HepG2 (cell line): ENCODE measurements at regions not wholly inside any gene's neighbourhood (a gene's known extent, or its start where the extent isn't known, plus 50 kb on each side); places are given as distances from the start of the nearest gene placed in this dataset.

Source experiments
- ATAC-seq: fragments of 200-7000 bp; cut with Tn5 transposase; 3 replicates; pipeline ENCODE4 v1.9.1; 2020; ENCODE audit warnings: mild to moderate bottlenecking, moderate library complexity
- BruUV-seq: library from RNA; stranded (reverse); fragments of 400-500 nt; replicated peaks from 2 replicates; lab custom pipeline; 2021; lab: Mats Ljungman, UMichigan
- CTCF ChIA-PET: fragments of 300-600 bp; formaldehyde crosslinking; extraction: SDS; loops from one replicate; lab custom pipeline; 2021; ENCODE audit warnings: low total read pairs, inconsistent platforms, low intra/inter-chr PET ratio; lab: Yijun Ruan, JAX
- POLR2A ChIA-PET: fragments of 350-600 bp; sonication (Branson Sonifier 250); formaldehyde crosslinking; loops from one replicate; lab custom pipeline; 2020; ENCODE audit warnings: antibody characterized with exemption, inconsistent platforms; lab: Yijun Ruan, JAX
- DNase-seq: peaks from one replicate; pipeline ENCODE4 v3.0.0-alpha.2; 2015; ENCODE audit warnings: low spot score
- FAIRE-seq: peaks from 3 replicates; lab custom pipeline; 2011; peaks lifted over from hg19 to GRCh38; lab: Jason Lieb, UNC
- H2AFZ ChIP-seq: one replicate; pipeline ENCODE4 v1.6.1; 2011; ENCODE audit warnings: low read length, inconsistent platforms
- H3K27ac ChIP-seq: fragments of 300-600 bp; 3 replicates; pipeline ENCODE4 v1.8.0; 2011; ENCODE audit warnings: mixed run types, mild to moderate bottlenecking, mixed read lengths, low read length, inconsistent platforms; ENCODE audit not compliant: insufficient read depth; ENCODE audit errors: extremely low read length
- H3K27me3 ChIP-seq, 2 experiments: fragments of 200-600 bp in 1 of 2; 2 replicates in 1 of 2; 3 replicates in 1 of 2; pipeline versions ENCODE4 v1.6.0 to v1.8.0; 2011; ENCODE audit warnings: low read length in 2 of 2, mild to moderate bottlenecking in 2 of 2, moderate library complexity in 2 of 2, inconsistent platforms in 1 of 2; ENCODE audit not compliant: insufficient read depth in 2 of 2, control insufficient read depth in 1 of 2
- H3K36me3 ChIP-seq, 2 experiments: fragments of 200-600 bp in 1 of 2; replicated peaks in 1 of 2; 2 replicates in 1 of 2; 3 replicates in 1 of 2; pipeline versions ENCODE4 v1.5.1 to v1.8.0; 2011; ENCODE audit warnings: low read length in 2 of 2, inconsistent platforms in 1 of 2; ENCODE audit not compliant: insufficient read depth in 2 of 2, control insufficient read depth in 1 of 2
- H3K4me1 ChIP-seq: 2 replicates; pipeline ENCODE4 v1.5.1; 2012; ENCODE audit warnings: low read length, inconsistent platforms; ENCODE audit not compliant: insufficient read depth
- H3K4me2 ChIP-seq: 2 replicates; pipeline ENCODE4 v1.6.0; 2011; ENCODE audit warnings: low read depth, low read length, inconsistent platforms
- H3K4me3 ChIP-seq, 3 experiments: fragments of 200-600 bp in 1 of 3; sonication (generic), shearing (Covaris generic) in 1 of 3; replicated peaks in 1 of 3; 2 replicates each; pipeline ENCODE4 v1.5.1; 2011 to 2016; ENCODE audit warnings: low read length in 3 of 3, inconsistent platforms in 2 of 3, low read depth in 2 of 3, mild to moderate bottlenecking in 2 of 3, control low read depth in 1 of 3, mixed read lengths in 1 of 3; ENCODE audit not compliant: insufficient read depth in 1 of 3
- H3K79me2 ChIP-seq: one replicate; pipeline ENCODE4 v1.6.1; 2011; ENCODE audit warnings: low read length, inconsistent platforms; ENCODE audit not compliant: insufficient read depth
- H3K9ac ChIP-seq: 2 replicates; pipeline ENCODE4 v1.6.0; 2011; ENCODE audit warnings: mild to moderate bottlenecking, low read depth, low read length, inconsistent platforms; ENCODE audit not compliant: insufficient read depth
- H3K9me3 ChIP-seq: 2 replicates; pipeline ENCODE4 v1.5.1; 2012; ENCODE audit warnings: mild to moderate bottlenecking, low read length
- H4K20me1 ChIP-seq: 2 replicates; pipeline ENCODE4 v1.6.0; 2011; ENCODE audit warnings: inconsistent platforms, mild to moderate bottlenecking, low read length, moderate library complexity; ENCODE audit not compliant: insufficient read depth
- ADNP ChIP-seq: sonication (generic); formaldehyde crosslinking; IDR thresholded peaks from 2 replicates; pipeline ENCODE4 v1.4.0; 2020; ENCODE audit warnings: missing genetic modification reagents
- HES4 ChIP-seq: sonication (generic); formaldehyde crosslinking; IDR thresholded peaks from 2 replicates; pipeline ENCODE4 v1.9.0; 2021; ENCODE audit warnings: mild to moderate bottlenecking, missing genetic modification reagents, borderline replicate concordance
- KDM5A ChIP-seq: fragments of 200-600 bp; sonication (generic); IDR thresholded peaks from 2 replicates; pipeline ENCODE4 v1.7.0; 2018; ENCODE audit warnings: antibody characterized with exemption, mild to moderate bottlenecking, low read length, borderline replicate concordance
- KDM6A ChIP-seq: IDR thresholded peaks from 2 replicates; pipeline ENCODE4 v1.6.1; 2016; ENCODE audit warnings: low read depth
- MLLT10 ChIP-seq: sonication (generic); formaldehyde crosslinking; IDR thresholded peaks from 2 replicates; pipeline ENCODE4 v1.4.0; 2020; ENCODE audit warnings: missing genetic modification reagents
- NFE2L2 ChIP-seq: fragments of 150-350 bp; IDR thresholded peaks from 2 replicates; pipeline ENCODE4 v1.6.1; 2014; ENCODE audit warnings: low read length
- NKX3-1 ChIP-seq: sonication (generic); formaldehyde crosslinking; IDR thresholded peaks from 2 replicates; pipeline ENCODE4 v1.5.0; 2020; ENCODE audit warnings: missing genetic modification reagents
- PAWR ChIP-seq: sonication (generic); formaldehyde crosslinking; IDR thresholded peaks from 2 replicates; pipeline ENCODE4 v1.4.0; 2020; ENCODE audit warnings: missing genetic modification reagents, mild to moderate bottlenecking, borderline replicate concordance
- RFX5 ChIP-seq: IDR thresholded peaks from 2 replicates; pipeline ENCODE4 v1.6.1; 2011; ENCODE audit warnings: low read depth, low read length, improper control_type of control experiment
- TAF15 ChIP-seq: fragments of 200-400 bp; formaldehyde crosslinking; IDR thresholded peaks from one replicate; pipeline ENCODE4 v1.6.1; 2018; ENCODE audit warnings: mild to moderate bottlenecking, low read depth, low read length; ENCODE audit not compliant: poor library complexity, severe bottlenecking
- ZFP36L2 ChIP-seq: sonication (generic); formaldehyde crosslinking; IDR thresholded peaks from 2 replicates; pipeline ENCODE4 v1.4.0; 2020; ENCODE audit warnings: missing genetic modification reagents
- ZNF256 ChIP-seq: sonication (generic); formaldehyde crosslinking; conservative IDR thresholded peaks from 2 replicates; pipeline ENCODE4 v1.4.0; 2020; ENCODE audit warnings: missing genetic modification reagents
- ZNF281 ChIP-seq: sonication (generic); formaldehyde crosslinking; IDR thresholded peaks from 2 replicates; pipeline ENCODE4 v1.4.0; 2020; ENCODE audit warnings: missing genetic modification reagents, borderline replicate concordance
- ZNF329 ChIP-seq: sonication (generic); formaldehyde crosslinking; IDR thresholded peaks from 2 replicates; pipeline ENCODE4 v1.9.0; 2021; ENCODE audit warnings: low read depth, mild to moderate bottlenecking, missing genetic modification reagents
- WGBS: methylation state at CpG from one replicate; pipeline ENCODE4 v1.1.6; 2017; ENCODE audit warnings: low lambda C conversion rate; 5-methylcytosine and 5-hydroxymethylcytosine counted together
- in situ Hi-C: cut with HindIII; loops from 2 replicates; pipeline ENCODE4 v1.10.0; 2017; ENCODE audit warnings: low pct_unique_long_range_greater_than_20kb; ENCODE audit not compliant: extremely low pct_ligation_motif_present
- intact Hi-C: fragments of 100-400 bp; cut with micrococcal nuclease; formaldehyde crosslinking; loops from one replicate; pipeline ENCODE4 v1.10.0; 2022; ENCODE audit not compliant: unreplicated experiment
- TF ChIP-seq, protein P1 (sequence below): conservative IDR thresholded peaks from 2 replicates; pipeline ENCODE4 v1.6.1; 2018; ENCODE audit warnings: missing genetic modification reagents
- TF ChIP-seq, protein P2 (sequence below): sonication (generic); formaldehyde crosslinking; IDR thresholded peaks from 2 replicates; pipeline ENCODE4 v1.8.1; 2022; ENCODE audit warnings: mild to moderate bottlenecking, missing genetic modification reagents
- TF ChIP-seq, protein P3 (sequence below): fragments of 450-650 bp; IDR thresholded peaks from 2 replicates; pipeline ENCODE4 v1.6.1; 2017

DNA sequence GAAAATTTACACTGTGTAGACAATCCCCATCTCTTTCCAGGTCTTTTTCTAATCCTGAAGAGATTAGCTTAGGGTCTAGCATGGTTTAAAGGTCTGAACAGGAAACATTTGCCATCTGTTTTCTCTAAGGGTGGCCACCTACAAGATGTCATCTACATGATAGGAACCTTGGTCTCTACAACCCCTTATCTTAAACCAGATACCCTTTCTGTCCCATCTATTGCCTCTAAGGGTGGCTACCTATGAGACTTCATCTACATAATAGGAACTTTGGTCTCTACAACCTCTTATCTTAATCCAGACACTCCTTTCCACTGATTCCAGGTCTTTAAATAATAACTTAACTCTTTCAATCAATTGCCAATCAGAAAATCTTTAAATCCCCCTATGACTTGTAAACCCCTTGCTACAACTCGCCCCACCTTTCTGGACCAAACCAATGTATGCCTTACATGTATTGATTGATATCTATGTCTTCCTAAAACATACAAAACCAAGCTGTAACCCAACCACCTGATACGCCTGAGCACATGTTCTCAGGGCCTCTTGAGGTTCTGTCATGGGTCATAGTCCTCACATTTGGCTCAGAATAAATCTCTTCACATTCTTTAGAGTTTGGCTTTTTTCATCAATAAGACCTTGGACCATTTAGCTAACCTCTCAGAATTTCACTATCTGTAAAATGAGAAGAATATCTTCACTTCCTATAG, 605.0 kb downstream of the TUSC7 start:
- intact Hi-C loops = no loop called here
- Histone ChIP-seq H3K4me3 (no peak overlapping the region), H3K4me2 (no peak overlapping the region), H4K20me1 (no peaks in the 10 kb centered on the region), H2AFZ (no peak overlapping the region), H3K27ac (no peak overlapping the region), H3K36me3 (no peaks in the 10 kb centered on the region), H3K4me1 (no peaks in the 10 kb centered on the region), H3K27me3 (no peaks in the 10 kb centered on the region), H3K9me3 (no peaks in the 10 kb centered on the region), H3K9ac (no peak overlapping the region), H3K79me2 (no peaks in the 10 kb centered on the region)
- CTCF ChIA-PET = no interaction called here
- ATAC-seq (no peak), FAIRE-seq (no peak), DNase-seq (no peak)
- 0% methylated on average over 2 of the region's 2 CpGs for whole genome bisulfite sequencing
- POLR2A ChIA-PET = no interaction called here
- no TSS peak for BruUV-seq
- in situ Hi-C loops = no loop called here
- TF ChIP-seq NKX3-1 (CRISPR knock-in tag) (no peak), ADNP (CRISPR knock-in tag) (no peak), ZFP36L2 (CRISPR knock-in tag) (no peak), KDM6A (CRISPR knock-in tag) (no peak), PAWR (no peak), ZNF256 (CRISPR knock-in tag) (no peak), HES4 (CRISPR knock-in tag) (no peak), KDM5A (no peak), TAF15 (no peak), ZNF281 (CRISPR knock-in tag) (no peak), MLLT10 (no peak), NFE2L2 (no peak), ZNF329 (CRISPR knock-in tag) (no peak), RFX5 (no peak)
- TF ChIP-seq, protein P1, sequence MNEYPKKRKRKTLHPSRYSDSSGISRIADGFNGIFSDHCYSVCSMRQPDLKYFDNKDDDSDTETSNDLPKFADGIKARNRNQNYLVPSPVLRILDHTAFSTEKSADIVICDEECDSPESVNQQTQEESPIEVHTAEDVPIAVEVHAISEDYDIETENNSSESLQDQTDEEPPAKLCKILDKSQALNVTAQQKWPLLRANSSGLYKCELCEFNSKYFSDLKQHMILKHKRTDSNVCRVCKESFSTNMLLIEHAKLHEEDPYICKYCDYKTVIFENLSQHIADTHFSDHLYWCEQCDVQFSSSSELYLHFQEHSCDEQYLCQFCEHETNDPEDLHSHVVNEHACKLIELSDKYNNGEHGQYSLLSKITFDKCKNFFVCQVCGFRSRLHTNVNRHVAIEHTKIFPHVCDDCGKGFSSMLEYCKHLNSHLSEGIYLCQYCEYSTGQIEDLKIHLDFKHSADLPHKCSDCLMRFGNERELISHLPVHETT (CRISPR knock-in tag) = no peak
- TF ChIP-seq, protein P2, sequence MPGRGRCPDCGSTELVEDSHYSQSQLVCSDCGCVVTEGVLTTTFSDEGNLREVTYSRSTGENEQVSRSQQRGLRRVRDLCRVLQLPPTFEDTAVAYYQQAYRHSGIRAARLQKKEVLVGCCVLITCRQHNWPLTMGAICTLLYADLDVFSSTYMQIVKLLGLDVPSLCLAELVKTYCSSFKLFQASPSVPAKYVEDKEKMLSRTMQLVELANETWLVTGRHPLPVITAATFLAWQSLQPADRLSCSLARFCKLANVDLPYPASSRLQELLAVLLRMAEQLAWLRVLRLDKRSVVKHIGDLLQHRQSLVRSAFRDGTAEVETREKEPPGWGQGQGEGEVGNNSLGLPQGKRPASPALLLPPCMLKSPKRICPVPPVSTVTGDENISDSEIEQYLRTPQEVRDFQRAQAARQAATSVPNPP = no peak
- TF ChIP-seq, protein P3, sequence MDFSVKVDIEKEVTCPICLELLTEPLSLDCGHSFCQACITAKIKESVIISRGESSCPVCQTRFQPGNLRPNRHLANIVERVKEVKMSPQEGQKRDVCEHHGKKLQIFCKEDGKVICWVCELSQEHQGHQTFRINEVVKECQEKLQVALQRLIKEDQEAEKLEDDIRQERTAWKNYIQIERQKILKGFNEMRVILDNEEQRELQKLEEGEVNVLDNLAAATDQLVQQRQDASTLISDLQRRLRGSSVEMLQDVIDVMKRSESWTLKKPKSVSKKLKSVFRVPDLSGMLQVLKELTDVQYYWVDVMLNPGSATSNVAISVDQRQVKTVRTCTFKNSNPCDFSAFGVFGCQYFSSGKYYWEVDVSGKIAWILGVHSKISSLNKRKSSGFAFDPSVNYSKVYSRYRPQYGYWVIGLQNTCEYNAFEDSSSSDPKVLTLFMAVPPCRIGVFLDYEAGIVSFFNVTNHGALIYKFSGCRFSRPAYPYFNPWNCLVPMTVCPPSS = no peak
